AG09309 (cell line): ENCODE measurements at regions not wholly inside any gene's neighbourhood (a gene's known extent, or its start where the extent isn't known, plus 50 kb on each side); places are given as distances from the start of the nearest gene placed in this dataset.

Experiments
- DNase-seq: peaks from one replicate; pipeline ENCODE4 v3.0.0-alpha.2; 2010; ENCODE audit warnings: low read depth
- H3K4me3 ChIP-seq: 2 replicates; pipeline ENCODE4 v1.5.1; 2011; ENCODE audit warnings: mild to moderate bottlenecking, low read depth, low read length, moderate library complexity; ENCODE audit not compliant: control insufficient read depth
- CTCF ChIP-seq: IDR thresholded peaks from 2 replicates; pipeline ENCODE4 v1.5.1; 2011; ENCODE audit warnings: mild to moderate bottlenecking, low read depth, low read length, inconsistent platforms; ENCODE audit not compliant: insufficient read depth, control insufficient read depth; ENCODE audit errors: missing control alignments

GRCh38 chr14:26896447-26896846, 298.6 kb upstream of the NOVA1 start:
- H3K4me3 ChIP-seq, result no peak overlapping the region
- TF ChIP-seq CTCF, result no peak
- no peak for DNase-seq

- no peak for DNase-seq
- no peak for TF ChIP-seq CTCF
- no peak overlapping the region for H3K4me3 ChIP-seq
Observed at GRCh38 chr14:26897196-26897595, 299.4 kb upstream of the NOVA1 start.

GRCh38 chr14:26905229-26905628, 307.4 kb upstream of the NOVA1 start:
- no peak for TF ChIP-seq CTCF
- no peak overlapping the region for H3K4me3 ChIP-seq
- DNase-seq, result no peak

GRCh38 chr14:26913786-26914185, 316.0 kb upstream of the NOVA1 start:
- no peak for TF ChIP-seq CTCF
- H3K4me3 ChIP-seq, result no peak overlapping the region
- no peak for DNase-seq

GRCh38 chr14:26917086-26917485, 319.3 kb upstream of the NOVA1 start:
- TF ChIP-seq CTCF, result no peak
- DNase-seq, result no peak
- H3K4me3 ChIP-seq, result no peak overlapping the region

GRCh38 chr14:26925876-26926584, 328.2 kb upstream of the NOVA1 start:
- DNase-seq, result no peak
- TF ChIP-seq CTCF, result no peak
- H3K4me3 ChIP-seq, result no peak overlapping the region
